ENCODE measurements at regions not wholly inside any gene's neighbourhood (a gene's known extent, or its start where the extent isn't known, plus 50 kb on each side); places are given as distances from the start of the nearest gene placed in this dataset.

- Histone ChIP-seq H3K36me3 (ENCODE audit: control insufficient read depth in 1 of 2, insufficient read depth in 2 of 2, low read length in 2 of 2) (no peaks in the 10 kb centered on the region), H3K4me1 (ENCODE audit: control insufficient read depth in 1 of 2, insufficient read depth in 2 of 2, low read length in 2 of 2) (peaks cover 0 to 4% of the 10 kb centered on the region in 2 donors), H3K27ac (ENCODE audit: low read depth, low read length) (no peak overlapping the region), H3K9me3 (ENCODE audit: control insufficient read depth in 1 of 2, low read length in 2 of 2) (no peaks in the 10 kb centered on the region), H3K9ac (ENCODE audit: low read depth in 1 of 2, low read length in 2 of 2) (no peak overlapping the region), H3K4me3 (ENCODE audit: low read depth in 1 of 2, low read length in 2 of 2) (no peak overlapping the region), H3K27me3 (ENCODE audit: control insufficient read depth in 1 of 2, insufficient read depth in 2 of 2, low read length in 2 of 2) (no peaks in the 10 kb centered on the region)
Observed at GRCh38 chr12:63090716-63091115, 60.3 kb downstream of the AVPR1A start.

- H3K9ac ChIP-seq (ENCODE audit: low read depth in 1 of 2, low read length in 2 of 2) = no peak overlapping the region
- H3K4me3 ChIP-seq (ENCODE audit: low read depth in 1 of 2, low read length in 2 of 2) = no peak overlapping the region
- peaks cover 8 to 16% of the 10 kb centered on the region in 2 donors for H3K4me1 ChIP-seq (ENCODE audit: control insufficient read depth in 1 of 2, insufficient read depth in 2 of 2, low read length in 2 of 2)
- no peaks in the 10 kb centered on the region for H3K27me3 ChIP-seq (ENCODE audit: control insufficient read depth in 1 of 2, insufficient read depth in 2 of 2, low read length in 2 of 2)
- no peak overlapping the region for H3K27ac ChIP-seq (ENCODE audit: low read depth, low read length)
- no peaks in the 10 kb centered on the region for H3K36me3 ChIP-seq (ENCODE audit: control insufficient read depth in 1 of 2, insufficient read depth in 2 of 2, low read length in 2 of 2)
- H3K9me3 ChIP-seq (ENCODE audit: control insufficient read depth in 1 of 2, low read length in 2 of 2) = no peaks in the 10 kb centered on the region
Observed at GRCh38 chr12:63086149-63086915, 64.7 kb downstream of the AVPR1A start.

- H3K27me3 ChIP-seq (ENCODE audit: control insufficient read depth in 1 of 2, insufficient read depth in 2 of 2, low read length in 2 of 2) = no peaks in the 10 kb centered on the region
- H3K9ac ChIP-seq (ENCODE audit: low read depth in 1 of 2, low read length in 2 of 2) = no peak overlapping the region
- H3K36me3 ChIP-seq (ENCODE audit: control insufficient read depth in 1 of 2, insufficient read depth in 2 of 2, low read length in 2 of 2) = no peaks in the 10 kb centered on the region
- H3K4me3 ChIP-seq (ENCODE audit: low read depth in 1 of 2, low read length in 2 of 2) = no peak overlapping the region
- H3K4me1 ChIP-seq (ENCODE audit: control insufficient read depth in 1 of 2, insufficient read depth in 2 of 2, low read length in 2 of 2) = peaks cover 8 to 20% of the 10 kb centered on the region in 2 donors
- H3K27ac ChIP-seq (ENCODE audit: low read depth, low read length) = no peak overlapping the region
- H3K9me3 ChIP-seq (ENCODE audit: control insufficient read depth in 1 of 2, low read length in 2 of 2) = no peaks in the 10 kb centered on the region
Observed at GRCh38 chr12:63085120-63085519, 65.9 kb downstream of the AVPR1A start.

GRCh38 chr12:63084501-63084900, 66.5 kb downstream of the AVPR1A start:
- no peak overlapping the region for H3K27ac ChIP-seq (ENCODE audit: low read depth, low read length)
- H3K27me3 ChIP-seq (ENCODE audit: control insufficient read depth in 1 of 2, insufficient read depth in 2 of 2, low read length in 2 of 2) = no peaks in the 10 kb centered on the region
- H3K9me3 ChIP-seq (ENCODE audit: control insufficient read depth in 1 of 2, low read length in 2 of 2) = no peaks in the 10 kb centered on the region
- H3K36me3 ChIP-seq (ENCODE audit: control insufficient read depth in 1 of 2, insufficient read depth in 2 of 2, low read length in 2 of 2) = no peaks in the 10 kb centered on the region
- peaks cover 8 to 24% of the 10 kb centered on the region in 2 donors for H3K4me1 ChIP-seq (ENCODE audit: control insufficient read depth in 1 of 2, insufficient read depth in 2 of 2, low read length in 2 of 2)
- no peak overlapping the region for H3K4me3 ChIP-seq (ENCODE audit: low read depth in 1 of 2, low read length in 2 of 2)
- no peak overlapping the region for H3K9ac ChIP-seq (ENCODE audit: low read depth in 1 of 2, low read length in 2 of 2)

GRCh38 chr12:63083046-63083445, 68.0 kb downstream of the AVPR1A start:
- Histone ChIP-seq H3K27me3 (ENCODE audit: control insufficient read depth in 1 of 2, insufficient read depth in 2 of 2, low read length in 2 of 2) (no peaks in the 10 kb centered on the region), H3K36me3 (ENCODE audit: control insufficient read depth in 1 of 2, insufficient read depth in 2 of 2, low read length in 2 of 2) (no peaks in the 10 kb centered on the region), H3K4me3 (ENCODE audit: low read depth in 1 of 2, low read length in 2 of 2) (peak overlapping the region in 1 of 2 donors; percentile 2), H3K9me3 (ENCODE audit: control insufficient read depth in 1 of 2, low read length in 2 of 2) (no peaks in the 10 kb centered on the region), H3K4me1 (ENCODE audit: control insufficient read depth in 1 of 2, insufficient read depth in 2 of 2, low read length in 2 of 2) (peaks cover 8 to 24% of the 10 kb centered on the region in 2 donors), H3K27ac (ENCODE audit: low read depth, low read length) (no peak overlapping the region), H3K9ac (ENCODE audit: low read depth in 1 of 2, low read length in 2 of 2) (no peak overlapping the region)

GRCh38 chr12:63079791-63080502, 71.1 kb downstream of the AVPR1A start:
- H3K9ac ChIP-seq (ENCODE audit: low read depth in 1 of 2, low read length in 2 of 2) = no peak overlapping the region
- H3K4me3 ChIP-seq (ENCODE audit: low read depth in 1 of 2, low read length in 2 of 2) = no peak overlapping the region
- H3K4me1 ChIP-seq (ENCODE audit: control insufficient read depth in 1 of 2, insufficient read depth in 2 of 2, low read length in 2 of 2) = peaks cover 8 to 28% of the 10 kb centered on the region in 2 donors
- no peaks in the 10 kb centered on the region for H3K9me3 ChIP-seq (ENCODE audit: control insufficient read depth in 1 of 2, low read length in 2 of 2)
- H3K27me3 ChIP-seq (ENCODE audit: control insufficient read depth in 1 of 2, insufficient read depth in 2 of 2, low read length in 2 of 2) = no peaks in the 10 kb centered on the region
- H3K27ac ChIP-seq (ENCODE audit: low read depth, low read length) = no peak overlapping the region
- no peaks in the 10 kb centered on the region for H3K36me3 ChIP-seq (ENCODE audit: control insufficient read depth in 1 of 2, insufficient read depth in 2 of 2, low read length in 2 of 2)

- no peaks in the 10 kb centered on the region for H3K36me3 ChIP-seq (ENCODE audit: control insufficient read depth in 1 of 2, insufficient read depth in 2 of 2, low read length in 2 of 2)
- no peak overlapping the region for H3K4me3 ChIP-seq (ENCODE audit: low read depth in 1 of 2, low read length in 2 of 2)
- no peak overlapping the region for H3K9ac ChIP-seq (ENCODE audit: low read depth in 1 of 2, low read length in 2 of 2)
- no peak overlapping the region for H3K27ac ChIP-seq (ENCODE audit: low read depth, low read length)
- H3K27me3 ChIP-seq (ENCODE audit: control insufficient read depth in 1 of 2, insufficient read depth in 2 of 2, low read length in 2 of 2) = no peaks in the 10 kb centered on the region
- H3K4me1 ChIP-seq (ENCODE audit: control insufficient read depth in 1 of 2, insufficient read depth in 2 of 2, low read length in 2 of 2) = peaks cover 7 to 20% of the 10 kb centered on the region in 2 donors
- H3K9me3 ChIP-seq (ENCODE audit: control insufficient read depth in 1 of 2, low read length in 2 of 2) = no peaks in the 10 kb centered on the region
Observed at GRCh38 chr12:63078906-63079305, 72.1 kb downstream of the AVPR1A start.

- no peaks in the 10 kb centered on the region for H3K9me3 ChIP-seq (ENCODE audit: control insufficient read depth in 1 of 2, low read length in 2 of 2)
- peaks cover 0 to 11% of the 10 kb centered on the region in 2 donors for H3K4me1 ChIP-seq (ENCODE audit: control insufficient read depth in 1 of 2, insufficient read depth in 2 of 2, low read length in 2 of 2)
- H3K9ac ChIP-seq (ENCODE audit: low read depth in 1 of 2, low read length in 2 of 2) = no peak overlapping the region
- H3K27me3 ChIP-seq (ENCODE audit: control insufficient read depth in 1 of 2, insufficient read depth in 2 of 2, low read length in 2 of 2) = no peaks in the 10 kb centered on the region
- no peaks in the 10 kb centered on the region for H3K36me3 ChIP-seq (ENCODE audit: control insufficient read depth in 1 of 2, insufficient read depth in 2 of 2, low read length in 2 of 2)
- no peak overlapping the region for H3K27ac ChIP-seq (ENCODE audit: low read depth, low read length)
- H3K4me3 ChIP-seq (ENCODE audit: low read depth in 1 of 2, low read length in 2 of 2) = no peak overlapping the region
Observed at GRCh38 chr12:63075376-63076060, 75.5 kb downstream of the AVPR1A start.

GRCh38 chr12:63070709-63071108, 80.3 kb downstream of the AVPR1A start:
- no peaks in the 10 kb centered on the region for H3K4me1 ChIP-seq (ENCODE audit: control insufficient read depth in 1 of 2, insufficient read depth in 2 of 2, low read length in 2 of 2)
- no peak overlapping the region for H3K4me3 ChIP-seq (ENCODE audit: low read depth in 1 of 2, low read length in 2 of 2)
- H3K9ac ChIP-seq (ENCODE audit: low read depth in 1 of 2, low read length in 2 of 2) = no peak overlapping the region
- H3K27ac ChIP-seq (ENCODE audit: low read depth, low read length) = no peak overlapping the region
- no peaks in the 10 kb centered on the region for H3K36me3 ChIP-seq (ENCODE audit: control insufficient read depth in 1 of 2, insufficient read depth in 2 of 2, low read length in 2 of 2)
- no peaks in the 10 kb centered on the region for H3K9me3 ChIP-seq (ENCODE audit: control insufficient read depth in 1 of 2, low read length in 2 of 2)
- no peaks in the 10 kb centered on the region for H3K27me3 ChIP-seq (ENCODE audit: control insufficient read depth in 1 of 2, insufficient read depth in 2 of 2, low read length in 2 of 2)
